ENCODE measurements at regions not wholly inside any gene's neighbourhood (a gene's known extent, or its start where the extent isn't known, plus 50 kb on each side); places are given as distances from the start of the nearest gene placed in this dataset.

- H3K27me3 ChIP-seq: no peaks in the 10 kb centered on the region
- H3K27ac ChIP-seq: no peak overlapping the region
- no peaks in the 10 kb centered on the region for H3K36me3 ChIP-seq
- TF ChIP-seq, protein P1, sequence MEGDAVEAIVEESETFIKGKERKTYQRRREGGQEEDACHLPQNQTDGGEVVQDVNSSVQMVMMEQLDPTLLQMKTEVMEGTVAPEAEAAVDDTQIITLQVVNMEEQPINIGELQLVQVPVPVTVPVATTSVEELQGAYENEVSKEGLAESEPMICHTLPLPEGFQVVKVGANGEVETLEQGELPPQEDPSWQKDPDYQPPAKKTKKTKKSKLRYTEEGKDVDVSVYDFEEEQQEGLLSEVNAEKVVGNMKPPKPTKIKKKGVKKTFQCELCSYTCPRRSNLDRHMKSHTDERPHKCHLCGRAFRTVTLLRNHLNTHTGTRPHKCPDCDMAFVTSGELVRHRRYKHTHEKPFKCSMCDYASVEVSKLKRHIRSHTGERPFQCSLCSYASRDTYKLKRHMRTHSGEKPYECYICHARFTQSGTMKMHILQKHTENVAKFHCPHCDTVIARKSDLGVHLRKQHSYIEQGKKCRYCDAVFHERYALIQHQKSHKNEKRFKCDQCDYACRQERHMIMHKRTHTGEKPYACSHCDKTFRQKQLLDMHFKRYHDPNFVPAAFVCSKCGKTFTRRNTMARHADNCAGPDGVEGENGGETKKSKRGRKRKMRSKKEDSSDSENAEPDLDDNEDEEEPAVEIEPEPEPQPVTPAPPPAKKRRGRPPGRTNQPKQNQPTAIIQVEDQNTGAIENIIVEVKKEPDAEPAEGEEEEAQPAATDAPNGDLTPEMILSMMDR (IDR thresholded peaks at IDR 0.05): no peak
- no peaks in the 10 kb centered on the region for H3K4me1 ChIP-seq
- no peak overlapping the region for H3K4me3 ChIP-seq
- no peaks in the 10 kb centered on the region for H3K9me3 ChIP-seq
- peak; percentile 36 for DNase-seq (ENCODE audit: low spot score)
Observed at GRCh38 chr2:100667801-100668200, 105.0 kb downstream of the PDCL3 start.

- TF ChIP-seq, protein P1 (IDR thresholded peaks at IDR 0.05): no peak
- Histone ChIP-seq H3K27me3 (no peaks in the 10 kb centered on the region), H3K36me3 (no peaks in the 10 kb centered on the region), H3K9me3 (no peaks in the 10 kb centered on the region), H3K4me1 (peaks cover 0 to 5% of the 10 kb centered on the region in 2 donors), H3K27ac (no peak overlapping the region), H3K4me3 (no peak overlapping the region)
- DNase-seq (ENCODE audit: low spot score): peak; percentile 23
Observed at GRCh38 chr2:100670232-100670631, 107.4 kb downstream of the PDCL3 start.

GRCh38 chr2:100673115-100673514 is 110.3 kb downstream of the PDCL3 start:
- H3K27ac ChIP-seq: no peak overlapping the region
- no peaks in the 10 kb centered on the region for H3K27me3 ChIP-seq
- no peaks in the 10 kb centered on the region for H3K9me3 ChIP-seq
- no peaks in the 10 kb centered on the region for H3K36me3 ChIP-seq
- DNase-seq (ENCODE audit: low spot score): peak; percentile 1
- TF ChIP-seq, protein P1 (IDR thresholded peaks at IDR 0.05): no peak
- H3K4me1 ChIP-seq: peaks cover 0 to 5% of the 10 kb centered on the region in 2 donors
- no peak overlapping the region for H3K4me3 ChIP-seq

DNA sequence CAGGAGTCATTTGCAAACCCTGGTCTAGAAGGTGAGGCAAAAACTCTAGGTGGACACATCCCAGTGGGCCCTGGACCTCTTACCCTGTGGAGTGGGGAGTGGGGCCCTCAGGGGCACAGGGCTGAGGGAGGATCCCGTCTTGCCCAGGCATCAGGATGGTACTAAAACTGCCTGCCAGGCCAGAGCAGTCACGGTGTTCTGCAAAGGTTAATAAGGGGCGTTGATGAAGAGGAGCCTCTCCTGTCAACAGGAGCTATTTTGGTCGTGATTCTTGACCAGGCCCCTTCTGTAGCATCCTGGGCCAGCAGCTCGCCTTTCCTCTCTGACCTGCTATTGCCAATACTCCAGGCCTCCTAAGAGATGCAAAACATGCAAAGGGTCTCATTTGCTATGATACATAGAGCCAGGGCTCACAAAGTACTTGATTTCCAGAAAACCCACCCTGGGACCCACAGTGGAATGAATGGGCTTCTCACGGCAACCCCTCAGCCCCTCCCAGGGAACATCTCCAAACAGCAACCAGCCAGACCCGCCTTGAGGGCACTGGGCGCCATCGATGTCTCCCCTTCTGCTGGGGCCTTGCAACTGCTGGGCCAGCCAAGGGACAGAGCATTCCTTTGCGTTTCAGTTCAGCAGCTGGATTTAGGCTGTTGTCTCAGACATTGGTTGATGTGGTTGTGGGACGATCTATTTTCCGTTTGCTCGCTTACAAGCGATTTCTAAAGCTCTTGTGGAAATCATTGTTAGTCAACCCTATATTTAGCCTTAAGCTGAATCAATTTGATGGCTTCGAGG is 111.1 kb downstream of the PDCL3 start:
- peak; percentile 49 for DNase-seq (ENCODE audit: low spot score)
- no peaks in the 10 kb centered on the region for H3K9me3 ChIP-seq
- no peaks in the 10 kb centered on the region for H3K36me3 ChIP-seq
- H3K4me1 ChIP-seq: peaks cover 0 to 5% of the 10 kb centered on the region in 2 donors
- H3K27me3 ChIP-seq: no peaks in the 10 kb centered on the region
- H3K4me3 ChIP-seq: no peak overlapping the region
- H3K27ac ChIP-seq: peak overlapping the region; percentile 35 to 46
- TF ChIP-seq, protein P1 (IDR thresholded peaks at IDR 0.05): no peak

- TF ChIP-seq, protein P1 (IDR thresholded peaks at IDR 0.05): no peak
- Histone ChIP-seq H3K27me3 (no peaks in the 10 kb centered on the region), H3K4me3 (no peak overlapping the region), H3K9me3 (no peaks in the 10 kb centered on the region), H3K36me3 (no peaks in the 10 kb centered on the region), H3K4me1 (peaks cover 0 to 5% of the 10 kb centered on the region in 2 donors), H3K27ac (no peak overlapping the region)
- peak; percentile 36 for DNase-seq (ENCODE audit: low spot score)
Observed at GRCh38 chr2:100674666-100675065, 111.9 kb downstream of the PDCL3 start.

Data from right atrium auricular region (tissue), 2 donors.